Epidermal melanocyte (primary cell): ENCODE measurements at regions not wholly inside any gene's neighbourhood (a gene's known extent, or its start where the extent isn't known, plus 50 kb on each side); places are given as distances from the start of the nearest gene placed in this dataset.
"Not testable (repeated sequence)": the region's sequence is repeated elsewhere in the genome, so short reads cannot be mapped to it uniquely, and the experiment has no call there.

Experiments used
- DNase-seq: peaks from one replicate; pipeline ENCODE4 v3.0.0; 2011; ENCODE audit warnings: low spot score; ENCODE audit not compliant: insufficient read length

GRCh38 chr6:170098428-170099170 lies 192.3 kb downstream of the DLL1 start:
- no peak for DNase-seq

GRCh38 chr6:170097505-170098427 lies 193.1 kb downstream of the DLL1 start:
- no peak for DNase-seq

DNA sequence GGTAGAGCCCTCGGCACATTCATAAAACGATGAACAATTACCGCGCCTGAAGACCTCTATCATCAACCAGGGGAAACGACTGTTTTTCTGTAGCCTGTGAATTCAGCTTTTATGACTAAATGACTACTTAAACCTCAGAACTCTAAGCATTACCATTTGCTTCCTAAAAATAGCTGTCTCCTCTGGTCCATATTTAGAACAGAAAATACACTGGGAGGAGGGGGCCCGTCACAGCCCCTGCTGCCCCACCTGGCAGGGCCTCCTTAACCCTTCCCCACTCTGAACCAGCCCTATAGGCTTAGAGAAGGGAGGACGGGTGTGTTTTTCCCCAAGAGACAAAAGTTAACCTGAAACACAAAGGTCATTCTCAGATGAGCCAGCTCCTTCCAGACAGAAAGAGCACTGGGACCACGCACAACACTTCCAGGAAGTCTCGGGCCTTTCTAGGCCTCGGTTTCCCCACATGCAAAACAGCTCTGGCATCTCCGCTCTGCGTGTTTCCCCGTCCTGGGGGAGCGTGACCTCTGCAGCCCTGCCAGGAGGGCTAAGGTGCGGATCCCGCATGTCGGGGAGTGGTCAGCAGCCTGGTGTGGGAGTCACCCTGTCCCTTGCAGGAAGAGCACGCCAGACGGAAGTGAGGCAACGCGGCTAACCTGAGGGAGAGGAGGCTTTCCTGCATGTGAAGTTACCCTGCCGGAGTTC lies 193.9 kb downstream of the DLL1 start:
- no peak for DNase-seq

- no peak for DNase-seq
These were observed 194.6 kb downstream of the DLL1 start for GRCh38 chr6:170096191-170096802.

DNA sequence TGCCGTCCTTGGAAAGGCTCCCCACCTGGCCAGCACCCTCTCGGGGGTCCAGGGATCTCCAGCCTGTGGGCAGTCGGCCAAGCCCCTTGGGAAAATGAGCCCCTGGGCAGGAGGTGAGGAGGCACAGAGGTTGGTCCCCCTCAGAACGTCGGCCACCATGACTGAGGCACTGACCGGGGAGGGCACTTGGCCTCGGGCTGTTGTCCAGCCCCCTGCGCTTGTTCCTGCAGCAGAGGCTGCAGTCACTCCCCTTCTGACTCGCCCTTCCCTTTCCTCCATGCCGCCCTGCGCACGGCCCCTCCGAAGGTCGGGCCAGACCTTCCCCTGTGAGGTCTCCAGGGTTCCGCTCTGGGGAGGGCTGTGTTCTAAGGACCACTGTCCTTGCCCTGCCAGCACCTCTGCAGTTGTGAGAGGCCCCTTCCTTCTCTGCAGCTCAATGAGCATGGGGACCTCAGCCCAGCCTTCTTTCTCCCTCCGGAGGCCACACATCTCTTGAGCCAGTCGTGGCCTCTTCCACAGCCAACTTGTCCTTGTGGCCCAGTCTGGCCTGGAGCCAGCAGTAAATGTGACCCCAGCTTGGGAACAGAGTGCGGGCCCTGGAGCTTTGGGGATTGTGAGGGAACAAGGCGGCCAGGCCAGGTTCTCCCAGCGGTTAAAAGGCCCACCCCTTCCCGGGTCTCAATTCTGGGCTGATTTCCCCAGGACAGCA lies 195.5 kb downstream of the DLL1 start:
- no peak for DNase-seq

DNA sequence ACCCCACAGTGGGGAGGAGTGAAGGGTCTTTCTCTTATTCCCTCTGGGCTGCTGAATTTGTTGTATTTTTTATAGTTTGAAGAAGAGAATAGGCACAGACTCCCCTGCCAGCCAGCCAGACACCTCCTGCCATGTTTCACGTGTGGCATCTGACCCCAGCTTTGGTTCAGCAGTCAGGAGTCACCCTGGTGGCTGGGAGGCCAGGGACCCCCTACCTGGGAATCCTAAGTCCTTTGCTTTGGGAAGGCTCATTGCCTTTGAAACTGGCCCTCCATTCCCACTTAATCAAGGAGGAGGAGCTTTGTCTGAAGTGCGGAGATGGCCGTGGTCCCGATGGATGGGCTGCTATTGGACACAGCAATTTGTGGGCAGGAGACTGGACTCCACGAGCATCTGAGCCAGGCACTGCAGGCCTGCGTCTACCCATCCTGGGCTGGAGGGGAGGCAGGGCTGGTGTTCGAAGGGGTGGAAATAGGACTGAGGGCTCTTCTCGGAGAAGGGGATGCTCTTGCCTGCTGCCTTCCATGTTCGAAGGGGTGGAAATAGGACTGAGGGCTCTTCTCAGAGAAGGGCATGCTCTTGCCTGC lies 196.1 kb downstream of the DLL1 start:
- DNase-seq = no peak

DNA sequence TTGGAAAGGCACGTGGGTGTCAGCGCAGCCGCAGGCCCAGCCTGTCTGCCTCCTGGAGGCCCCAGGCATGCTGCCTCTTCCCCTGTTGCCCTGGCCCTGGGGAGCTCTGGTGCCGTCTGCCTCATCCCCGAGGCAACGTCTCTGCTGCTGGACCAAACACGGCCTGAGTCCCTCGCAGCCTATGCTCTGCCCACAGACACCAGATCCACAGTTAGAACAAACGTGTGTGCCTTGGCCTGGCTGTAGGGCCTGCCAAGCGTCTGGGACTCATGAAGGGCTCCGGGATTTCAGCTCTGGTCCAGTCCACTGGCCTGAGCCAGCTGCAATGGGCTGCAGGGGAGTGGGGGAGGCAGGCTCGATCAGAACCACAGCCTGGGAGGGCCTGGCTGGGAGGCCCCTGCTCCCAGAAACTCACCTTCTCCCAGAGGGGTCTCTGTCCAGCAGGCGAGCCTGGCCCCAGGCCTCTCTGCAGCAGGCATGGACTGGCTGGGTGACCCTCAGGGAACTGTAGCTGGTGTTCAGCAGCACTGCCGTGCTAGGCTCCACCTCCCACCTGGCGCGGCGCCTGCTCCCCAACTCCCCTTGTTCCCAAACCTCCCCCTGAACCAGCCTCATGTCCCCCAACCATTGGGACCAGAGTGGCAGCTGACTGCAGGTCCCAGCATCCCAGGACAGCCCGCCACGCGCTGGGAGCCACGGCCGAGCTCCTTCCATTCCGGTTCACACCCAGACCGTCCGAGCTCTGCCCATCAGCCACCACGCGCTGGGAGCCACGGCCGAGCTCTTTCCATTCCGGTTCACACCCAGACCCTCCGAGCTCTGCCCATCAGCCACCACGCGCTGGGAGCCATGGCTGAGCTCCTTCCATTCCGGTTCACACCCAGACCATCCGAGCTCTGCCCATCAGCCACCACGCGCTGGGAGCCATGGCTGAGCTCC lies 197.0 kb downstream of the DLL1 start:
- no peak for DNase-seq

DNA sequence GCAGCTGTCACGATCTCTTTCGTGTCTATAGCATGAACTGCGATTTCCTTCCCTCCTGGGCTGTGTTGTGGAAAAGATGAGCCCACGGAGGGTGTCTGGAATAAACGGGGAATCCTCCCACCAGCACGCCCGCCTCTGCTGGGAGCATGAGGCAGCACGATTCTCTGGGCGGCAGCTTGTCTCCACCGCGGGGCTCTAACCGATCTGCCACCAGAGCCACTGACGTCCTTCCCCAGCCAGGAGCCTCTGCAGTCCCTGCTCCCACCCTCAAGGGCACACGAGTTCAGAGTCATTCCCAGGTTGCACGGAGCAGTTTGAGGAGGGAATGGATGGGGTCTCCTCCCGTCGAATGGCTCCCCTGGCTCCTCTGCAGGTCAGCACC lies 197.6 kb downstream of the DLL1 start:
- DNase-seq = no peak

GRCh38 chr6:170092826-170093225 lies 198.1 kb downstream of the DLL1 start:
- no peak for DNase-seq

DNA sequence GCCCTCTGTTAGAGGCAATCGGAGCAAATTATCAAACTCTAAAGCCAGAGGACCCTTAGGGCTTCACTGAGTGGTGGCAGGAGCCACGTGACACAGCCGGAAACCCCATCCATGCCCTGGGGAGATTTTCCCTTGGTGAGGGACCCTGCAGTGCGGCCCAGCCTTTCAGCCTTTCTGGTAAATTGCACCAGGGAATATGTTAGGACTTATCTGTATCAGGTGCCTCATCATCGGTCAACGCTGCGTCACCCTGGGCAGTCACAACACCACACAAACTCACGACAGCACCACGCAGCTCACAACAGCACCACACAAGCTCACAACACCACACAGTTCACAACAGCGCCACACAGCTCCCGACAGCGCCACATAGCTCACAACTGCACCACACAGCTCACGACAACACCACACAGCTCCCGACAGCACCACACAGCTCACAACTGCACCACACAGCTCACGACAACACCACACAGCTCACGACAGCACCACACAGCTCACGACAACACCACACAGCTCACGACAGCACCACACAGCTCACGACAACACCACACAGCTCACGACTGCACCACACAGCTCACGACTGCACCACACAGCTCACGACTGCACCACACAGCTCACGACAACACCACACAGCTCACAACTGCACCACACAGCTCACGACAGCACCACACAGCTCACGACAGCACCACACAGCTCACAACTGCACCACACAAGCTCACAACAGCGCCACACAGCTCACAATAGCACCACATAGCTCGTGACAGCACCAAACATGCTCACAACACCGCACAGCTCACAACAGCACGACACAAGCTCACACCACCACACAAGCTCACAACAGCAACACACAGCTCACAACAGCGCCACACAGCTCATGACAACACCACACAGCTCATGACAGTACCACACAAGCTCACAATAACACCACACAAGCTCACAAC lies 199.0 kb downstream of the DLL1 start:
- no peak for DNase-seq

GRCh38 chr6:170091000-170091638 lies 199.8 kb downstream of the DLL1 start:
- DNase-seq = no peak

DNA sequence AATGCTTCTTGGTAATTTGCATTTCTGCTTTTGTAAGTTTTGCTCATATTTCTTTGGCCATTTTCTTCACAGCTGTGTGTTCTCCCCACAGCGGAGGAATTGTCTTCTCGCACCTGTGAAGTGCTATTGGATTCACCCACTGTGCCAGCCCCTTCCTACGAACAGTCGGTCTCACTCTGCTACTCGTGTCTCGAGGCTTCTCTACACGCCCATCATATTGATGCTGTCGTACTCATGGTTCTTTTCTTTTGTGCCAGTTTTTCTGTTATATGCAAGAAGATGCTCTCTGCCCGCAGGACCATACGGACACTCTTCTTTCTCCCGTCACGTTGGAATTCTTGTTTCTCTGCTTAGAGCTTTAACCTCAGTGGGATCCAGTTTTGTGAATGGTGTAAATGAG lies 200.3 kb downstream of the DLL1 start:
- DNase-seq = no peak

DNA sequence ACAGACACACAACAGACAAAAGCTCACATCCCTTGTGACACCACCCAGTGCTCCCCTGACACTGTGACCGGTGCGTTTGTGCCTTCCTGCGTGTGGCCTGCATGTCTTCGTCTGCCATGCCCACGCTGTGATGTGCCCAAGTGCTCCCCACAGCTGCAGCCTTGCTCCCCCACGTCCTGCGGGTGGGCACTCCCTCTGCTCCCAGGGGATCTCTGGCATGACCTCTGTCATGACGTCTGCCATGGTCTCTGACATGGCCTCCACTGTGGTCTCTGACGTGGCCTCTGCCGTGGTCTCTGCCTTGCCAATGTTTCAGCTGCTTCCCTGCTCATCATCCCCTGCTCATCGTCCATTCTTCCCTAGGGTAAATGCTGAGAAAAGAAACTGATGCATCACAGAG lies 200.9 kb downstream of the DLL1 start:
- no peak for DNase-seq

DNA sequence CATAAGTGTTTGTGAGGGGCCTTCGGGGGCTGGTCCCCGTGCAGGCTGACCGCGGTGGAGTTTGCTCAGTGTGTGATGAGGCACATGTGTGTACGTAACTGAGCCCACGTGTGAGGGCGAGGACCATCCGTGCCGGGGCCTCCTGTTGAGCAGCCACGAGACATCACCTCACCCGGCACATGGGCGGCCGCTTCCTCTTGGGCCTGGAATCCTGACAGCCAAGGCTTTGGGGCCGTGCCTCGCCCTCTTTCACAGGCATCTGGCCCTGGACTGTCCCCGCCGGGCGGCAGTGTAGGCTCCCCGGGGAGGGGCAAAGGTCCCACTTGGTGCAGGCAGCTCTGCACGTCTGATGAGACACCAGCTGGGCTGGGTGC lies 202.3 kb downstream of the DLL1 start:
- no peak for DNase-seq

DNA sequence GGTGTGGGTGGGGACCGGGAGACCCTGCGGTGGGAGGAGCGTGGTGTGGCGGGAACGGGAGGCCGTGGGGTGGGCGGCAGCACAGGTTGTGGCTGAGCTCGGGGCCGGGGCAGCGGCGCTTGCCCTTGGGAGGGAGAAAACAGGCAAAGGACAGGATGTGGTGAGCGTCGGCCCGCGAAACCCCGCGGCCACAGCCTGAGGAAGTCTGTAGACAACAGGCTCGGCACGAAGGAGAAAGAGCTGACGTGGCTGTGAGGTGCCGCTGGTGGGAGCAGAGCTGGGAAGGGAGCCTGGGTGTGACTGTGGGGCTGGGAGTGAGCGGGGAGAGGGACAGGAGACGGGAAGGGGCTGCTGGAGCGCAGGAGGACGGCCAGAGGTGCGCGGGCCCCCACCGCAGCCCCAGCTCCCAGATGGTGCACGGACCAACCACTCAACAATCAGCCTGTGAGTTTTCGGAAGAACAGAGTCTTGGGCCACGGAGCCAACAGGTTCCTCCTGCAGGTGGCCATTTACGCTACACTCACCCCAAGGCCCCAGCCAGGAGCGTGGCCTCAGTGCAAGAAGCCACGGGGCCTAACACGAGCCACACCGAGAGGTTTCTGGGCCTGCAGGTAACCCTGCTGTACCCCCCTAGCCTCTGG lies 202.8 kb downstream of the DLL1 start:
- DNase-seq = no peak

- not testable (repeated sequence) for DNase-seq
These were observed 203.5 kb downstream of the DLL1 start for GRCh38 chr6:170087421-170087780.

DNA sequence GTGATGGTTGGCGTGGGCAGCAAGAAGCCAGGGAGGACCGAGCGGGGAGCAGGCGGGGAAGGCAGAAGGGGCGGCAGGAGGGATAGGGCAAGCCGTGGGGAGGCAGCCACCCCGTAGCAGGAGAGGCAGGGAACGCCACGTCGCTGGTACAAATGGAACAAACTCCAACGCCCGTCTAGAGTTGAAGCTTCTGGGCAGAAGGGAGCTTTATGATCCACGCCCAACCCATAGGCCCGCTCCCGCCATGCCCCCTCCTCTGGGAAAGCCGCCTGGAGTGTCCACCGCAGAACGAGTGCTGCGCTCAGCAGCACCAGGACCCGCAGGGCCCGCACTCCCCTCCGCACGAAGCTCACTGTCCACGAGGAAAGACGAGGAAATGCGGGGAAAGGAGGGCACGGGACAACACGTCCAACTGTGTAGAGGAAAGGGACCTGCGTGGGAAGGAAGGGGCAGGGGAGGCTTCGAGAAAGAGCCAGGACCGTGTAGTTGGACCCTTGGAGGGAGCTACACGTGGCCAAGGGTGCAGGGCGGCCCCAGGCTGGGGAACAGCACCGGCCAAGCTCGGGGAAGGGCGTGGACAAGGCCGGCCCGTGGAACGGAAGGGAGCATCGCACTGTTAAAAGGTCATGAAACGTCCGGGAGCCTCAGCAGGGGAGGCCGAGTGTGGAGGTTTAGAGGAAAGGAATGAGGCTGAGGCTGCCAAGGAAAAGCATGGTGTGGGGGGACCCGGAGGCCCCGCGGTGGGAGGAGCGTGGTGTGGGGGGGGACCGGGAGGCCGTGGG lies 204.0 kb downstream of the DLL1 start:
- no peak for DNase-seq
